KOPT-K1 (cell line): ENCODE measurements at regions not wholly inside any gene's neighbourhood (a gene's known extent, or its start where the extent isn't known, plus 50 kb on each side); places are given as distances from the start of the nearest gene placed in this dataset.

Experiments
- H3K27ac ChIP-seq: fragments of 200-600 bp; sonication (generic); 2 replicates; pipeline ENCODE4 v1.5.1; 2016; ENCODE audit warnings: antibody characterized with exemption, mild to moderate bottlenecking, low read depth, low read length; ENCODE audit not compliant: poor library complexity, severe bottlenecking
- H3K36me3 ChIP-seq: fragments of 200-600 bp; sonication (generic); 2 replicates; pipeline ENCODE4 v1.5.1; 2017; ENCODE audit warnings: antibody characterized with exemption, mild to moderate bottlenecking, low read length, moderate library complexity; ENCODE audit not compliant: insufficient read depth
- H3K9me3 ChIP-seq: fragments of 200-600 bp; sonication (generic); 2 replicates; pipeline ENCODE4 v1.5.1; 2017; ENCODE audit warnings: antibody characterized with exemption, low read length, mild to moderate bottlenecking; ENCODE audit not compliant: insufficient read depth, poor library complexity, severe bottlenecking

DNA sequence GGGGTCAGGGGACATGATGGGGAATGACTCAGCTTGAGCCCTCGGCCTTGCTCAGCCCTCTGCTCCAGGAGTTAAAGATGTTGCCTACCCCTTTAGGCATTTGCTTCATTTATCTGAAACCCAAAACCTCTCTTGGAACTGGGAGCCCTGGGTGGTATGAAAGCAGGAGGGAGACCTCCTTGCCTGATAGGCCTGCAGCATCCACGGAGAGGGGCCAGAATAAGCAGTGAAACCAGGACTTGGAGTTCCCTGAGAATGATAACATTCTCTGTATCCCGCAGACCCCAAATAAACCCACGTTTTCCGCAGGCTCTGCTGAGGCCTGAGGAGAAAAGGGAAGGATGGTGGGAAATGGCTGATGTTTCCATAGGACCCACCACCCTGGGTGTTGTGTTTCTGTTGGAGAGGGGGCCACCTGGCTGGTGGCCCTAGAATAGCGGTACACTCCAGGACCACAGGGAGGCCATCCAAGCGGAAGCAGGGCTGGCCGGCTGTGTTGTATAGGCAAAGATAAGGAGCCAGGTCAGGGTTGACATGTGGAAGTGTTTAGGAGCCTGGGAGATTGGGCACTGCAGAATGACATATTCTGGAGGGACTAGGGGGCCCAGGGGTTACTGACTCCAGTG, 77.4 kb downstream of the FOXD2 start:
- H3K27ac ChIP-seq, result no peak overlapping the region
- H3K36me3 ChIP-seq, result no peaks in the 10 kb centered on the region
- H3K9me3 ChIP-seq, result peaks cover 5% of the 10 kb centered on the region

GRCh38 chr1:47517946-47518345, 80.1 kb downstream of the FOXD2 start:
- Histone ChIP-seq H3K36me3 (no peaks in the 10 kb centered on the region), H3K27ac (no peak overlapping the region)

DNA sequence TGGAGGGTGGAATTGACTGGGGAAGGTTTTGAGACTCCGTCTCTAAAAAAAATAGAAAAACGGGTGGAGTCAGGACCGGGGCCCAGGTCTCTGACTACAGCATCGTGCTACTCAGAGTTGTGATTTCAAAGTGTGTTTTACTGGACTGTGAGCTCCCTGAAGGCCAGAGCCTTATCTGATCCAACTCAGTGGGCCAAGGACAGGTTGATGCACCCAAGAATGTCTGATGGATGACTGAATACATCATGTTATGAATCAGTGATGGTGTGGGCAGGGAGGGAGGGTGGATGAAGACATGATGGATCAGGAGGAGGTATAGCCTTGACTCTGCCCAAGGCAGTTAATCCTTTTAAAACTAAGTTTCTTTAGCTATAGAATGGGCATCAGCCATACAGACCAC, 81.6 kb downstream of the FOXD2 start:
- Histone ChIP-seq H3K9me3 (peaks cover under 1% of the 10 kb centered on the region), H3K36me3 (no peaks in the 10 kb centered on the region), H3K27ac (no peak overlapping the region)

More at GRCh38 chr1:47517946-47518345, 80.1 kb downstream of the FOXD2 start:
- H3K9me3 ChIP-seq, result peaks cover 5% of the 10 kb centered on the region

DNA sequence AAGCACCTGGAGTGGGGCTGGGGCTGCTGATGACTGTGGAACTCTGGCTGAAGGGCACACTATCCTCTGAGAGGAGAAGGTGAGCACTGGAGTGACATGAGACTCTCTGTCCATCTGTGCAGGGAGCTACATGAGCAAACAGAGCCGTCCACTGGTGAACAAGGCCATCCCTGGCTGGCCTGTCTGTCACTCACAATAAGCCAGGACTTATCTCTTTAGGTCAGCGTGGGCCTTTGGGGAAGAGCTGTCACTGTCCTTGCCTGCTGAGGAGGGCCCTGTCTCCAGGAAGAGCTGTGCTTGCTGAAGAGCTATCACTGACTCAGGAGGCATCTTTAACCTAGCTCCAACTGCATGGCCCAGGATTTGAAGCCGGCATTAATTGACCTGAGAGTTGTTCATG, 82.1 kb downstream of the FOXD2 start:
- no peaks in the 10 kb centered on the region for H3K9me3 ChIP-seq
- H3K27ac ChIP-seq, result no peak overlapping the region

GRCh38 chr1:47521034-47521881, 83.4 kb downstream of the FOXD2 start:
- H3K27ac ChIP-seq, result no peak overlapping the region
- no peaks in the 10 kb centered on the region for H3K9me3 ChIP-seq
- no peaks in the 10 kb centered on the region for H3K36me3 ChIP-seq

More for the DNA sequence above, 82.1 kb downstream of the FOXD2 start:
- no peaks in the 10 kb centered on the region for H3K36me3 ChIP-seq

DNA sequence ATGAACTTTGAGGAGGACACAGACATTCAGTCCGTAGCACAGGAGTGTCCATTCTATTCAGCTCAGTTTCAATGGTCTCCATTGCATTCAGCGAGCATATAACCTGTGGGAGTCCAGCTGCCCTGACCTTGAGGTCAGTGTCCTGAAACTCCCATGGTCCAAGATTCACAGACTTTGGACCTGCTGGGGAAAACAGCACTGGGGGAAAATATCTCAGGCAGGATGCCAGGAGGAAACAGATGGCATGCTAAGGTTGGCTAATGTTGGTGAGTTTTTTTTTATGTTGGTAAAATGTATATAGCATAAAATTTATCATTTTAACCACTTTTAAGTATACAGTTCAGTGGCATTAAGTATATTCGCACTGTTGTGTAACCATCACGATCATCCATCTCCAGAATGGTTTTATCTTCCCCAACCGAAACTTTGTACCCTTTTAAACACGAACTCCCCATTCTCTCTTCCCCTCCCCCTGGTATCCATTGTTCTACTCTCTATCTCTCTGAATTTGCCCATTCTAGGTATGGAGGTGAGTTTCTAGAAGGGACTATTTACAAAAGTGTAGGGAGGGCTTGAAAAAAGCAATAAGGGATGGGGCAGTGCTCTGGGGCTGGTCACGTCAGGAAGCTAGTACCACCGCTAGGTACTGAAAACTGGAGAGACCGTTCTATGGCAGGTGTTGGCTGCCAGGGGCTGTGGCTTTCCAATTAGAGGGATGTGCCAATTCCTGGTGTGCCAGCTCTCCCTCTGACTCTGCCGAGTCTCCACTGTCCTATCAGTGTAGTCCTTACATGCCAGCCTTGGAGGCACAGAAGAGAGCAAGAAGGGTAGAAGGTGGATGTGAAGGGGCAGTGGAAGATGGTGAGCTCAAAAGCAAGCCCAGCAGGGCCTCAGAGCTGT, 85.3 kb downstream of the FOXD2 start:
- H3K36me3 ChIP-seq, result no peaks in the 10 kb centered on the region
- H3K27ac ChIP-seq, result no peak overlapping the region
- H3K9me3 ChIP-seq, result no peaks in the 10 kb centered on the region

DNA sequence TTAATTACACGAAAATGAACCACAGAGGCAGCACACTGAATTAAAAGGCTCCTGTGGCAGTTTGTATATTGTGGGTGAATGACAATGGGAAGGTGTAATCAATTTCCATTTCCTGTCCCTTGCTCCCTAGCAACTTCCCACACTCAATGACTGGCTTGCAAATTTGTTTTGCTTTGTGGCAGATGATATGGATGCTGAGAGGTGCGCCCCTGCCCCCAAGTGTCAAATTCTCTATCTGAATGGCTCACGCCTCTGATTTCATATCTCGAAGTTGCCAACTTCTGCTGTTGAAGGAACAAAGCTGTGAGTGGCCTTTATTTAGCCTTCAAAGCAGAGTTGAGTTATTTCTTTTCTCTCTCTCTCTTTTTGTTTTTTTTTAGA, 86.0 kb downstream of the FOXD2 start:
- H3K36me3 ChIP-seq, result no peaks in the 10 kb centered on the region
- H3K27ac ChIP-seq, result no peak overlapping the region

GRCh38 chr1:47524272-47524671, 86.4 kb downstream of the FOXD2 start:
- Histone ChIP-seq H3K9me3 (peaks cover 8% of the 10 kb centered on the region), H3K27ac (no peak overlapping the region), H3K36me3 (no peaks in the 10 kb centered on the region)

More for the DNA sequence above, 86.0 kb downstream of the FOXD2 start:
- peaks cover 3% of the 10 kb centered on the region for H3K9me3 ChIP-seq

DNA sequence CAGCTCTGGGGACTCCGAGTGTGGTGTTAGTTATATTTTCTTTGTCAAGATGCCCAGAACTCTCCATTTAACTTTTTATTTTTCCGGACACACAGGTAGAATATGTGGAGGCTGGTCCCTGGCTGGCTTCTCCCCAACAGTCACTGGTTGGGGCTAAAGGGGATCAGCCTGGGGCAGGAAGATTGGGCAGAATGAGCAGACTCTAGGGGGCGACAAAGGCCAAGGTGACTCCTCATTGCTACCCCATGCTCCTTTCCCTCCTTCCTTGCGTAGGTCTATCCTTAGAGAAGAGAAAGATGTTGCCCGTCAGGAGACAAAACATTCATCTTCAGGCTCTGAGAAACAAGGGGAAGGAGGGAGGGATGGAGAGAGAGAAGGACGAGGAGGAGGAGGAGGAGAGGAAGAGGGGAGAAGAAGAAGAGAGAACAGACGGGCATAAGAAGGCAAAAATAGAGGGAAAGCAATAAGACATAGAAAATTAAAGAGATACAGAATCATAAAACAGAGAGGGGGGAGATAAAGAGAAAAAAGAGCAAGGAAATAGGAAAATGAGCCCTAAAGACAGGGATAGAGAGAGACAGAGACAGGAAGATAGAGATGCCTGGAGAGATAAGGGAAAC, 89.9 kb downstream of the FOXD2 start:
- Histone ChIP-seq H3K36me3 (no peaks in the 10 kb centered on the region), H3K9me3 (peaks cover 14% of the 10 kb centered on the region), H3K27ac (no peak overlapping the region)

DNA sequence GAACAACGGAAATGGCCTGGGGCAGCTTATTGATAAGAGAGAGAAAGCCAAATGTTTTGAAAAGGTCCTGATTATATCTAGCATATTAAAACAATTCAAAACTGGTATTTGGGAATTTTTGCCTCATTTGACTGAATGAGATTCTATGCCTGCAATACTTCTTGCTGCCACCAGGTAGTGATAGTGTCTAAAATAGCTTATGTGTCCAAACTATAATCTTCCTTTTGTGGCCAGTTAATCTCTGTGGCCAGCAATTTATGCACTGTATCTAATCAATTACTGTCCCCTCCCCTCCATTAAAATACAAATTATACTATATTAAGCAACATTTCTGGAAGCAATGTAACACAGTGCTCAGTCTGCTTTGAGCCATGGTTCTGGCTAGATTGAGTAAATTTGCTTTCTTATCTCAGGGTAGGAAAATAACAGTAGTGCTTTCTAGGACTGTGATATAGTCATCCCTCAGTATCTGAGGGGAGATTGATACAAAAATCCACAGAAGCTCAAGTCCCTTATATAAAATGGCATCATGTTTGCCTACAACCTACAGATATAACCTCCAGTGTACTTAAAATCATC, 91.8 kb downstream of the FOXD2 start:
- no peak overlapping the region for H3K27ac ChIP-seq
- peaks cover 14% of the 10 kb centered on the region for H3K9me3 ChIP-seq
- H3K36me3 ChIP-seq, result no peaks in the 10 kb centered on the region

DNA sequence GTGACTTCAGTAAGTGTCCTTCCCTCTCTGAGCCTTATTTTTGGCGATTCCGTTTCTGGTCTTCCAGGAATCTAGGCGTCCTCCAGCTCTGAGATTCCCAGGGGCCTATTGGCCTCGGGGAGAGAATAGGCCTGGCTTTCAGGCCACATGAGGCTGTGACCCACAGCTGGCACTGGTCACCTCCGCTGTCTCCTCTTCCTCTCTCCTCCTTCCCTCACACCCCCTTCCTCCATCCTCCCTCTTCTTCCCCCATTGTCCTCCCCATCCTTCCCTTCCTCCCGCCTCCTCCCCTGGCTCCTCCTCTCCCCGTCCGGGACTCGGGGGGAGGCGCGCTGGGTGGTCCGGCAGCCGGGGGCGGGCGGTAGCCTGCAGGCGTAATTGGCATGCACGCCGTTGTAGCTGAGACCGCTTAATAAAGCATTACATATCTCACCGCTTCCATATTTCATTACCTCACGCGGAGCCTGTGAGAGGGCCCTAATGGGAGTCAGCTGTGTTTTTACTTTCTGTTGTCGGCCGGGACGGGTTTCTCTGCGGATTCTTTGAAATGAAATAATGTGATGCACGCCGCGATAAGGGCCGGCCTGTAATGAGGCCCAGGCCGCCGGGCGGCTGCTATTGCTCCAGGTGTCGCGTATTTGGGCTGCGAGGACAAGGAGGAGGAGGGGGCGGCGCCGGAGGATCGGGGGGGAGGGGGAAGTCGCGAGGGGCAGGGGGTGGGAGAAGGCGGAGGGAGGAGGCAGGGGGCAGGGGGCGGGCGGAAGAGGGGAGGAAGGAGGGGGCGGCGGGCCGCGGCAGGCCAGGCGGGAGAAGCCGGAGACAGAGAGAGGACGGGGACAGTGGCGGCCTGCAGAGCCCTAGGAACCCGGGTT, 95.3 kb downstream of the FOXD2 start:
- H3K36me3 ChIP-seq, result no peaks in the 10 kb centered on the region
- peaks cover 14% of the 10 kb centered on the region for H3K9me3 ChIP-seq
- H3K27ac ChIP-seq, result no peak overlapping the region

- Histone ChIP-seq H3K9me3 (peaks cover 10% of the 10 kb centered on the region), H3K36me3 (no peaks in the 10 kb centered on the region), H3K27ac (no peak overlapping the region)
Observed at GRCh38 chr1:47533793-47534328, 96.0 kb downstream of the FOXD2 start.

- H3K27ac ChIP-seq, result no peak overlapping the region
Observed at GRCh38 chr1:47534436-47534835, 96.6 kb downstream of the FOXD2 start.

More at GRCh38 chr1:47534436-47534835, 96.6 kb downstream of the FOXD2 start:
- H3K36me3 ChIP-seq, result no peaks in the 10 kb centered on the region
- H3K9me3 ChIP-seq, result peaks cover 5% of the 10 kb centered on the region
